ENCODE measurements at regions not wholly inside any gene's neighbourhood (a gene's known extent, or its start where the extent isn't known, plus 50 kb on each side); places are given as distances from the start of the nearest gene placed in this dataset.

- Histone ChIP-seq H3K79me2 (ENCODE audit: insufficient read depth, low read length) (no peaks in the 10 kb centered on the region), H3K36me3 (ENCODE audit: low read length) (no peaks in the 10 kb centered on the region), H3K27ac (ENCODE audit: low read depth, low read length) (no peak overlapping the region), H3K4me2 (ENCODE audit: low read depth, low read length, poor library complexity, severe bottlenecking) (no peak overlapping the region), H3K4me3 (ENCODE audit: insufficient read depth, low read length, poor library complexity, severe bottlenecking) (no peak overlapping the region), H2AFZ (ENCODE audit: low read depth, low read length, severe bottlenecking) (no peak overlapping the region), H3K9me2 (replicated peaks; ENCODE audit: insufficient read depth, low read length) (no peaks in the 10 kb centered on the region), H3F3A (ENCODE audit: insufficient read depth) (no peaks in the 10 kb centered on the region), H3K27me3 (ENCODE audit: low read length) (no peaks in the 10 kb centered on the region), H3K9ac (ENCODE audit: low read length) (no peak overlapping the region), H4K20me1 (ENCODE audit: low read depth, low read length) (no peaks in the 10 kb centered on the region), H3K9me3 (ENCODE audit: insufficient read depth, low read length) (peaks cover 7% of the 10 kb centered on the region; the same call in 1 of the 2 replicates)
- TF ChIP-seq EZH2phosphoT487 (conservative IDR thresholded peaks at IDR 0.05; ENCODE audit: low read length) = no peak
- TF ChIP-seq CTCF (IDR thresholded peaks at IDR 0.05; ENCODE audit: insufficient read depth, low read length, poor library complexity, severe bottlenecking) = no peak
Measured at GRCh38 chr6:20284672-20285071, 72.4 kb upstream of the MBOAT1 start.

DNA sequence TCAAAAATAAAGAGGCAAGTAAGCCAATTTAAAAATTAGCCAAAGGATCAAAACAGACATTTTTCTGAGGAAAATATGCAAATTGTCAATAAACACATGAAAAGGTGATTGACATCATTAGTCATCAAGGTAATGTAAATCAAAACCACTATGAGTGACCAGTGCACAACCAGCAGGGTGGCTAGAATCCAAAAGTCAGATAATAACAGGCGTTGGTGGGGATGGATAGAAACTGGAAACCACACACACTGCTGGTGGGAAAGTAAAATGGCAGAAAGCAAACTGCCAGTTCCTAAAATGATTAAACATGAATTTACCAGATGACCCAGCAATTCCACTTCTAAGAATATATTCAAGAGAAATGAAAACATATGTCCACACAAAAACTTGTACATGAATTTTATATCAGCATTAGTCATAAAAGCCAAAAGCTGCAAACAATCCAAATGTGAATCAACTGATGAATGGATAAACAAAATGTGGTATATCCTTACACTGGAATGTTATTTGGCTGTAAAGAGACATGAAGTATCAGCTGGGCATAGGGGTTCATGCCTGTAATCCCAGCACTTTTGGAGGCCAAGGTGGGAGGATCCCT is 74.8 kb upstream of the MBOAT1 start:
- Histone ChIP-seq H3K27me3 (ENCODE audit: low read length) (no peaks in the 10 kb centered on the region), H2AFZ (ENCODE audit: low read depth, low read length, severe bottlenecking) (no peak overlapping the region), H3K4me3 (ENCODE audit: insufficient read depth, low read length, poor library complexity, severe bottlenecking) (no peak overlapping the region), H3K4me2 (ENCODE audit: low read depth, low read length, poor library complexity, severe bottlenecking) (no peak overlapping the region), H3K9ac (ENCODE audit: low read length) (no peak overlapping the region), H3K9me3 (ENCODE audit: insufficient read depth, low read length) (peaks cover 5% of the 10 kb centered on the region; the same call in 1 of the 2 replicates), H3K79me2 (ENCODE audit: insufficient read depth, low read length) (no peaks in the 10 kb centered on the region), H3K27ac (ENCODE audit: low read depth, low read length) (no peak overlapping the region), H3K36me3 (ENCODE audit: low read length) (no peaks in the 10 kb centered on the region), H3F3A (ENCODE audit: insufficient read depth) (no peaks in the 10 kb centered on the region), H4K20me1 (ENCODE audit: low read depth, low read length) (no peaks in the 10 kb centered on the region), H3K9me2 (replicated peaks; ENCODE audit: insufficient read depth, low read length) (no peaks in the 10 kb centered on the region)
- TF ChIP-seq EZH2phosphoT487 (conservative IDR thresholded peaks at IDR 0.05; ENCODE audit: low read length) (no peak), CTCF (IDR thresholded peaks at IDR 0.05; ENCODE audit: insufficient read depth, low read length, poor library complexity, severe bottlenecking) (no peak)

DNA sequence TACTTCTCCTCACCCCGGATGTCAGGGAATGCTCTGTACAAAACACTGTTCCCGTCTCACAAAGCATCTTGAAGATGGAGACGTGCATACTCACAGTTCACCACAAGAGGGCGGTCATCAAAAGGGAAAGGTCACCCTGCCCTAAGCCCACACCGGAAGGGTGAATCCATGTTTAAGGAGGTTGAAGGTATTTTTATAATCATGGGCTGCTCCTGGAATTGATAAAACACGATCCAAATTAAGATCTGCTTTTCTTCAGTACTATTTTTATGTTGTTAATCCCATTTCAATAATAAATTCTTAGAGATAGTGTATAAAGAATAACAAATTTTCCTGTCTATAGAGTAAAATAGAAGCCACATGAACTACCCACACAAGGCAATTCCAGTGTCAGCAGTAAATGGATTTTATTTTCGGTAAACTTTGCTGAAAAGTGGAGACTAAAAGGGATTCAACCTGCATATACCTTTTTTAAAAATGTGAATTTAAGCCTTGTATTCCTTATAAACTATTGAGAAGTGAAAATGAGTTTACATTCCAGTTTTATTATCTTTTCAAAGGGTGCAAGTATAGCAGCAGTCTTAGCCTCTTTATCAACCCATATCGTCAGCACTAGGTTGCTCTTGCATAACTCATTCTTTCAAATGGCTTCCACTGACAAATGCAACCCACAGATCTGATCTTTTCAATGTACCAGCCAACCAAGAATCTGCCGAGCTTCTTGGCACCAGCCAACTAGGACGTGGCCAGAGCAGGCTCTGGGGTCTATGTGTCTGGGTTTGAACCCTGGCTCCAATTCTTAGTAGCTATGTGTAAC is 79.7 kb upstream of the MBOAT1 start:
- Histone ChIP-seq H3K27ac (ENCODE audit: low read depth, low read length) (no peak overlapping the region), H4K20me1 (ENCODE audit: low read depth, low read length) (no peaks in the 10 kb centered on the region), H3K36me3 (ENCODE audit: low read length) (no peaks in the 10 kb centered on the region), H3K9me2 (replicated peaks; ENCODE audit: insufficient read depth, low read length) (no peaks in the 10 kb centered on the region), H3F3A (ENCODE audit: insufficient read depth) (no peaks in the 10 kb centered on the region), H3K4me2 (ENCODE audit: low read depth, low read length, poor library complexity, severe bottlenecking) (peak overlapping the region; percentile 20), H3K9ac (ENCODE audit: low read length) (no peak overlapping the region), H3K4me3 (ENCODE audit: insufficient read depth, low read length, poor library complexity, severe bottlenecking) (no peak overlapping the region), H3K27me3 (ENCODE audit: low read length) (no peaks in the 10 kb centered on the region), H3K79me2 (ENCODE audit: insufficient read depth, low read length) (no peaks in the 10 kb centered on the region), H2AFZ (ENCODE audit: low read depth, low read length, severe bottlenecking) (peak overlapping the region; percentile 44), H3K9me3 (ENCODE audit: insufficient read depth, low read length) (no peaks in the 10 kb centered on the region)
- TF ChIP-seq CTCF (IDR thresholded peaks at IDR 0.05; ENCODE audit: insufficient read depth, low read length, poor library complexity, severe bottlenecking) (peak; percentile 94), EZH2phosphoT487 (conservative IDR thresholded peaks at IDR 0.05; ENCODE audit: low read length) (no peak)
